ENCODE measurements at regions not wholly inside any gene's neighbourhood (a gene's known extent, or its start where the extent isn't known, plus 50 kb on each side); places are given as distances from the start of the nearest gene placed in this dataset.
A peak's percentile ranks its signal among the peaks of the same experiment; 100 is the strongest.

DNA sequence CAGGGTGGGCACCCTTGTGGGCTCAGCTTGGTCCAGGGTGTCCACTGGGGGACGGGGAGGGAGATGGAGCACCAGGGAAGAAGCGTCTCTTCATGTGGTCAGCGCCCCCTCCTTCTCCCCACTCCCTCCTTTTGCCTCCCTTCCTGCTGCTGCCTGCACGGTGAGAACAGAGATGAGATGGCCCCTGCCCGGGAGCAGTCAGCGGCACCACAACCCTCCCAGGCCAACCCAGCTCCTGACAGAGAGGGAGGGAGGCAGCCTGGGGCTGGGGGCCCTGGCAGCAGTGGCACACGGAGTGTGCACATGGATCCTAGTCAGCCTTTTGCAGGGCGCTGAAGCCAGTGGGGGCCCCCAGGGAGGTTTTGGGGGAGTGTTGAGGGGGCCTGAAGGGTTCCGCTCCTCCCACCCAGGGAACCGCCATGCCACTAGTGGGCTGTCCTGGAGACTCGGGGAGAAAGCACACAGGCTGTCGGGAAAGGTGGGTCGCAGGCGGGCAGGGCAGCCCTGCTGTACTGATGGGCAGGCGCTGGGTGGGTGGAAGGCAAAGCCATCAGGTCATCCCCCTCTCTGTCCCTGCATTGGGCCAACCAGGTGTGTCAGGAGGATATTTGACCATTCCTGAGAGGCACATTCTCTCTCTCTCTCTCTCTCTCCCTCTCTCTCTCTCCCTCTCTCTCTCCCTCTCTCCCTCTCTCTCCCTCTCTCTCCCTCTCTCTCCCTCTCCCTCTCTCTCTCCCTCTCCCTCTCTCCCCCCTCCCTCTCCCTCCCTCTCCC, 94.3 kb upstream of the BHLHE23 start:
- CTCF ChIA-PET = no interaction called here
- no peak for DNase-seq
- no peaks in the 10 kb centered on the region for H3K4me1 Mint-ChIP-seq (ENCODE audit: low read depth, unreplicated experiment)
- BruUV-seq (replicated peaks) = no TSS peak
- no peaks in the 10 kb centered on the region for H3K9me3 Mint-ChIP-seq (ENCODE audit: low read depth, unreplicated experiment)
- H3K27me3 Mint-ChIP-seq (ENCODE audit: unreplicated experiment) = peaks cover 35% of the 10 kb centered on the region
- no peak overlapping the region for H3K27ac Mint-ChIP-seq (ENCODE audit: unreplicated experiment)
- peak overlapping the region; percentile 75 for H3K4me3 Mint-ChIP-seq (ENCODE audit: low read depth, unreplicated experiment)
- H3K36me3 Mint-ChIP-seq (ENCODE audit: insufficient read depth, unreplicated experiment) = peaks cover 12% of the 10 kb centered on the region
- TF ChIP-seq, protein P1, sequence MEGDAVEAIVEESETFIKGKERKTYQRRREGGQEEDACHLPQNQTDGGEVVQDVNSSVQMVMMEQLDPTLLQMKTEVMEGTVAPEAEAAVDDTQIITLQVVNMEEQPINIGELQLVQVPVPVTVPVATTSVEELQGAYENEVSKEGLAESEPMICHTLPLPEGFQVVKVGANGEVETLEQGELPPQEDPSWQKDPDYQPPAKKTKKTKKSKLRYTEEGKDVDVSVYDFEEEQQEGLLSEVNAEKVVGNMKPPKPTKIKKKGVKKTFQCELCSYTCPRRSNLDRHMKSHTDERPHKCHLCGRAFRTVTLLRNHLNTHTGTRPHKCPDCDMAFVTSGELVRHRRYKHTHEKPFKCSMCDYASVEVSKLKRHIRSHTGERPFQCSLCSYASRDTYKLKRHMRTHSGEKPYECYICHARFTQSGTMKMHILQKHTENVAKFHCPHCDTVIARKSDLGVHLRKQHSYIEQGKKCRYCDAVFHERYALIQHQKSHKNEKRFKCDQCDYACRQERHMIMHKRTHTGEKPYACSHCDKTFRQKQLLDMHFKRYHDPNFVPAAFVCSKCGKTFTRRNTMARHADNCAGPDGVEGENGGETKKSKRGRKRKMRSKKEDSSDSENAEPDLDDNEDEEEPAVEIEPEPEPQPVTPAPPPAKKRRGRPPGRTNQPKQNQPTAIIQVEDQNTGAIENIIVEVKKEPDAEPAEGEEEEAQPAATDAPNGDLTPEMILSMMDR (IDR thresholded peaks at IDR 0.05; ENCODE audit: unreplicated experiment) = no peak
- intact Hi-C loops (cut with micrococcal nuclease; ENCODE audit: unreplicated experiment) = no loop called here

GRCh38 chr20:63100174-63100925, 93.6 kb upstream of the BHLHE23 start:
- no peaks in the 10 kb centered on the region for H3K4me1 Mint-ChIP-seq (ENCODE audit: low read depth, unreplicated experiment)
- no peak overlapping the region for H3K27ac Mint-ChIP-seq (ENCODE audit: unreplicated experiment)
- no TSS peak for BruUV-seq (replicated peaks)
- H3K36me3 Mint-ChIP-seq (ENCODE audit: insufficient read depth, unreplicated experiment) = peaks cover 12% of the 10 kb centered on the region
- DNase-seq = no peak
- no peak overlapping the region for H3K4me3 Mint-ChIP-seq (ENCODE audit: low read depth, unreplicated experiment)
- TF ChIP-seq, protein P1 (IDR thresholded peaks at IDR 0.05; ENCODE audit: unreplicated experiment) = no peak
- H3K27me3 Mint-ChIP-seq (ENCODE audit: unreplicated experiment) = peaks cover 35% of the 10 kb centered on the region
- intact Hi-C loops (cut with micrococcal nuclease; ENCODE audit: unreplicated experiment) = no loop called here
- H3K9me3 Mint-ChIP-seq (ENCODE audit: low read depth, unreplicated experiment) = no peaks in the 10 kb centered on the region
- CTCF ChIA-PET = no interaction called here

- intact Hi-C loops (cut with micrococcal nuclease; ENCODE audit: unreplicated experiment) = no loop called here
- Mint-ChIP-seq H3K4me3 (ENCODE audit: low read depth, unreplicated experiment) (no peak overlapping the region), H3K27ac (ENCODE audit: unreplicated experiment) (no peak overlapping the region), H3K4me1 (ENCODE audit: low read depth, unreplicated experiment) (no peaks in the 10 kb centered on the region), H3K36me3 (ENCODE audit: insufficient read depth, unreplicated experiment) (peaks cover 12% of the 10 kb centered on the region), H3K9me3 (ENCODE audit: low read depth, unreplicated experiment) (no peaks in the 10 kb centered on the region), H3K27me3 (ENCODE audit: unreplicated experiment) (peaks cover 35% of the 10 kb centered on the region)
- no peak for DNase-seq
- no TSS peak for BruUV-seq (replicated peaks)
- CTCF ChIA-PET = no interaction called here
- TF ChIP-seq, protein P1 (IDR thresholded peaks at IDR 0.05; ENCODE audit: unreplicated experiment) = no peak
Observed at GRCh38 chr20:63099456-63100173, 92.9 kb upstream of the BHLHE23 start.

DNA sequence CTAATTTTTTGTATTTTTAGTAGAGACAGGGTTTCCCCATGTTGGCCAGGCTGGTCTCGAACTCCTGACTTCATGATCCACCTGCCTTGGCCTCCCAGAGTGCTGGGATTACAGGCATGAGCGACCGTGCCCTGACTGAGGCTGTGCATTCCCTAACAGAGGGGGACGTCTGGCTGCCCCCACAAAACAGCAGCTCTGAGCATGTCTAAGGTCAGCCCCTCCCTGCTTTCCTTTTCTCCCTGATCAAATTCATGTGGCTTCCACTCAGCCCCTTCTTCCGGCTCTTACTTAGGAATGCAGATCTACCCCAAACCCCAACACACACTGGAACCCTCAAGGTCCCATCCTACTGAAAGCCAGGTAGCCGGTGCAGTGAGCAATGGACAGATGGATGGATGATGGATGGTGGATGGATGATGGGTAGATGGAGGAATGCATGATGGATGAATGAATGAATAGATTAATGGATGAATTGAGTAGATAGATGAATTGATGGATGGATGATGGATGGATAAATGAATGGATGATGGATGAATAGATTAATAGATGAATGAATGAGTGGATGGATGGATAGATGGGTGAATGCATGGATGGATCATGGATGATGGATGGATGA, 91.5 kb upstream of the BHLHE23 start:
- Mint-ChIP-seq H3K9me3 (ENCODE audit: low read depth, unreplicated experiment) (no peaks in the 10 kb centered on the region), H3K27ac (ENCODE audit: unreplicated experiment) (no peak overlapping the region), H3K36me3 (ENCODE audit: insufficient read depth, unreplicated experiment) (peaks cover 12% of the 10 kb centered on the region), H3K4me3 (ENCODE audit: low read depth, unreplicated experiment) (no peak overlapping the region), H3K4me1 (ENCODE audit: low read depth, unreplicated experiment) (no peaks in the 10 kb centered on the region), H3K27me3 (ENCODE audit: unreplicated experiment) (peaks cover 26% of the 10 kb centered on the region)
- TF ChIP-seq, protein P1 (IDR thresholded peaks at IDR 0.05; ENCODE audit: unreplicated experiment) = no peak
- intact Hi-C loops (cut with micrococcal nuclease; ENCODE audit: unreplicated experiment) = no loop called here
- no peak for DNase-seq
- CTCF ChIA-PET = no interaction called here
- BruUV-seq (replicated peaks) = no TSS peak

All from Calu3 (cell line).